HT-29 (cell line): ENCODE measurements at regions not wholly inside any gene's neighbourhood (a gene's known extent, or its start where the extent isn't known, plus 50 kb on each side); places are given as distances from the start of the nearest gene placed in this dataset.

ENCODE experiments used
- DNase-seq: peaks from one replicate; pipeline ENCODE4 v3.0.0-alpha.2; 2015; ENCODE audit warnings: low spot score

- no peak for DNase-seq
Measured at GRCh38 chr21:16633831-16634459, 878.9 kb upstream of the CXADR start.

GRCh38 chr21:16634515-16634914, 878.3 kb upstream of the CXADR start:
- DNase-seq, result no peak

- DNase-seq, result no peak
Measured at GRCh38 chr21:16640297-16641027, 872.4 kb upstream of the CXADR start.

GRCh38 chr21:16642353-16642752, 870.5 kb upstream of the CXADR start:
- no peak for DNase-seq

- no peak for DNase-seq
Measured at GRCh38 chr21:16644685-16645084, 868.2 kb upstream of the CXADR start.

- DNase-seq, result no peak
Measured at GRCh38 chr21:16650714-16651366, 862.0 kb upstream of the CXADR start.

- no peak for DNase-seq
Measured at GRCh38 chr21:16651956-16652355, 860.9 kb upstream of the CXADR start.

GRCh38 chr21:16663436-16663835, 849.4 kb upstream of the CXADR start:
- DNase-seq, result no peak

- no peak for DNase-seq
Measured at GRCh38 chr21:16667395-16667794, 845.4 kb upstream of the CXADR start.

GRCh38 chr21:16674949-16675348, 837.9 kb upstream of the CXADR start:
- DNase-seq, result no peak

- DNase-seq, result no peak
Measured at GRCh38 chr21:16676391-16676790, 836.5 kb upstream of the CXADR start.

GRCh38 chr21:16678429-16679160, 834.2 kb upstream of the CXADR start:
- no peak for DNase-seq

- DNase-seq, result no peak
Measured at GRCh38 chr21:16695074-16695473, 817.8 kb upstream of the CXADR start.

- no peak for DNase-seq
Measured at GRCh38 chr21:16707274-16707673, 805.6 kb upstream of the CXADR start.

GRCh38 chr21:16708101-16708835, 804.6 kb upstream of the CXADR start:
- no peak for DNase-seq

GRCh38 chr21:16709866-16710550, 802.8 kb upstream of the CXADR start:
- no peak for DNase-seq

GRCh38 chr21:16711757-16712156, 801.1 kb upstream of the CXADR start:
- DNase-seq, result no peak

GRCh38 chr21:16713331-16714117, 799.3 kb upstream of the CXADR start:
- DNase-seq, result no peak

- DNase-seq, result no peak
Measured at GRCh38 chr21:16740511-16740910, 772.3 kb upstream of the CXADR start.

- no peak for DNase-seq
Measured at GRCh38 chr21:16741141-16741665, 771.6 kb upstream of the CXADR start.
